ENCODE measurements at regions not wholly inside any gene's neighbourhood (a gene's known extent, or its start where the extent isn't known, plus 50 kb on each side); places are given as distances from the start of the nearest gene placed in this dataset.

- no peak for TF ChIP-seq CTCF (IDR thresholded peaks at IDR 0.05)
- no peak for TF ChIP-seq POLR2A (IDR thresholded peaks at IDR 0.05)
These were observed 269.4 kb downstream of the TCF7L2 start for GRCh38 chr10:113219446-113219845.
